Activated CD4-positive, alpha-beta T cell treated with anti-CD3 and anti-CD28 coated beads, Interleukin-2, amount 10 ng/mL, durations not matched to agents 24 days and 14 days (primary cell): ENCODE measurements at regions not wholly inside any gene's neighbourhood (a gene's known extent, or its start where the extent isn't known, plus 50 kb on each side); places are given as distances from the start of the nearest gene placed in this dataset.

Source experiments
- DNase-seq: peaks from one replicate; pipeline ENCODE4 v3.0.0; 2022
- H3K27ac Mint-ChIP-seq: one replicate; pipeline ENCODE4 v1.8.0; 2022; ENCODE audit warnings: mild to moderate bottlenecking, mixed read lengths
- H3K27me3 Mint-ChIP-seq: one replicate; pipeline ENCODE4 v1.8.0; 2022; ENCODE audit warnings: mixed read lengths
- H3K36me3 Mint-ChIP-seq: one replicate; pipeline ENCODE4 v1.8.0; 2022; ENCODE audit warnings: low read depth, mild to moderate bottlenecking, mixed read lengths
- H3K4me1 Mint-ChIP-seq: one replicate; pipeline ENCODE4 v1.8.0; 2021; ENCODE audit warnings: mixed read lengths
- H3K4me3 Mint-ChIP-seq: one replicate; pipeline ENCODE4 v1.8.0; 2022; ENCODE audit warnings: mild to moderate bottlenecking, moderate library complexity, mixed read lengths
- H3K9me3 Mint-ChIP-seq: one replicate; pipeline ENCODE4 v1.8.0; 2021; ENCODE audit warnings: mixed read lengths
- intact Hi-C: fragments of 100-400 bp; cut with micrococcal nuclease; formaldehyde crosslinking; loops from one replicate; pipeline ENCODE4 v1.15.1; 2023

- Mint-ChIP-seq H3K9me3 (peaks cover 11% of the 10 kb centered on the region), H3K27ac (no peak overlapping the region)
- intact Hi-C loops = no loop called here
Observed at GRCh38 chr3:72323773-72324172, 524.5 kb downstream of the SHQ1 start.

GRCh38 chr3:72322264-72322976 lies 525.8 kb downstream of the SHQ1 start:
- Mint-ChIP-seq H3K27ac (no peak overlapping the region), H3K27me3 (no peaks in the 10 kb centered on the region), H3K9me3 (peaks cover 6% of the 10 kb centered on the region), H3K4me1 (no peaks in the 10 kb centered on the region), H3K4me3 (no peak overlapping the region), H3K36me3 (no peaks in the 10 kb centered on the region)
- intact Hi-C loops = no loop called here
- no peak for DNase-seq

More at GRCh38 chr3:72323773-72324172, 524.5 kb downstream of the SHQ1 start:
- Mint-ChIP-seq H3K4me1 (no peaks in the 10 kb centered on the region), H3K4me3 (no peak overlapping the region), H3K36me3 (no peaks in the 10 kb centered on the region), H3K27me3 (peaks cover 4% of the 10 kb centered on the region)
- DNase-seq = no peak

- no peaks in the 10 kb centered on the region for H3K4me1 Mint-ChIP-seq
- no peaks in the 10 kb centered on the region for H3K36me3 Mint-ChIP-seq
- intact Hi-C loops = no loop called here
- no peaks in the 10 kb centered on the region for H3K27me3 Mint-ChIP-seq
- H3K4me3 Mint-ChIP-seq = no peak overlapping the region
- DNase-seq = no peak
- H3K9me3 Mint-ChIP-seq = no peaks in the 10 kb centered on the region
- no peak overlapping the region for H3K27ac Mint-ChIP-seq
Observed at GRCh38 chr3:72320955-72321303, 527.3 kb downstream of the SHQ1 start.

GRCh38 chr3:72320095-72320954 lies 527.9 kb downstream of the SHQ1 start:
- Mint-ChIP-seq H3K4me3 (no peak overlapping the region), H3K9me3 (no peaks in the 10 kb centered on the region), H3K27ac (no peak overlapping the region), H3K27me3 (no peaks in the 10 kb centered on the region), H3K36me3 (no peaks in the 10 kb centered on the region), H3K4me1 (no peaks in the 10 kb centered on the region)
- intact Hi-C loops = no loop called here
- DNase-seq = no peak

- Mint-ChIP-seq H3K27me3 (no peaks in the 10 kb centered on the region), H3K4me3 (no peak overlapping the region), H3K9me3 (peaks cover 2% of the 10 kb centered on the region), H3K4me1 (no peaks in the 10 kb centered on the region), H3K27ac (peak overlapping the region; percentile 36), H3K36me3 (no peaks in the 10 kb centered on the region)
- DNase-seq = no peak
- intact Hi-C loops = no loop called here
Observed at GRCh38 chr3:72319194-72320094, 528.8 kb downstream of the SHQ1 start.

- Mint-ChIP-seq H3K27me3 (no peaks in the 10 kb centered on the region), H3K27ac (no peak overlapping the region), H3K9me3 (peaks cover 3% of the 10 kb centered on the region), H3K36me3 (no peaks in the 10 kb centered on the region), H3K4me3 (no peak overlapping the region), H3K4me1 (no peaks in the 10 kb centered on the region)
- intact Hi-C loops = no loop called here
- no peak for DNase-seq
Observed at GRCh38 chr3:72318504-72319193, 529.6 kb downstream of the SHQ1 start.

GRCh38 chr3:72317491-72317890 lies 530.8 kb downstream of the SHQ1 start:
- H3K36me3 Mint-ChIP-seq = no peaks in the 10 kb centered on the region
- H3K27me3 Mint-ChIP-seq = no peaks in the 10 kb centered on the region
- no peaks in the 10 kb centered on the region for H3K4me1 Mint-ChIP-seq
- DNase-seq = no peak
- H3K4me3 Mint-ChIP-seq = no peak overlapping the region
- peaks cover 3% of the 10 kb centered on the region for H3K9me3 Mint-ChIP-seq
- no peak overlapping the region for H3K27ac Mint-ChIP-seq
- intact Hi-C loops = no loop called here

- DNase-seq = no peak
- peaks cover 4% of the 10 kb centered on the region for H3K4me1 Mint-ChIP-seq
- no peaks in the 10 kb centered on the region for H3K27me3 Mint-ChIP-seq
- no peaks in the 10 kb centered on the region for H3K36me3 Mint-ChIP-seq
- peaks cover 3% of the 10 kb centered on the region for H3K9me3 Mint-ChIP-seq
- intact Hi-C loops = no loop called here
- H3K4me3 Mint-ChIP-seq = no peak overlapping the region
- no peak overlapping the region for H3K27ac Mint-ChIP-seq
Observed at GRCh38 chr3:72316501-72317279, 531.6 kb downstream of the SHQ1 start.

- H3K27me3 Mint-ChIP-seq = no peaks in the 10 kb centered on the region
- no peaks in the 10 kb centered on the region for H3K36me3 Mint-ChIP-seq
Observed at GRCh38 chr3:72313308-72313707, 528.4 kb upstream of the PROK2 start.

GRCh38 chr3:72312339-72312738 lies 527.4 kb upstream of the PROK2 start:
- DNase-seq = peak; percentile 61
- peaks cover 17% of the 10 kb centered on the region for H3K4me1 Mint-ChIP-seq
- no peaks in the 10 kb centered on the region for H3K27me3 Mint-ChIP-seq
- peaks cover 3% of the 10 kb centered on the region for H3K9me3 Mint-ChIP-seq
- peak overlapping the region; percentile 31 for H3K27ac Mint-ChIP-seq
- intact Hi-C loops = no loop called here
- H3K36me3 Mint-ChIP-seq = no peaks in the 10 kb centered on the region
- no peak overlapping the region for H3K4me3 Mint-ChIP-seq

More at GRCh38 chr3:72313308-72313707, 528.4 kb upstream of the PROK2 start:
- peaks cover 17% of the 10 kb centered on the region for H3K4me1 Mint-ChIP-seq
- H3K4me3 Mint-ChIP-seq = no peak overlapping the region
- no peak overlapping the region for H3K27ac Mint-ChIP-seq
- peaks cover 3% of the 10 kb centered on the region for H3K9me3 Mint-ChIP-seq
- intact Hi-C loops = no loop called here
- no peak for DNase-seq

- H3K4me3 Mint-ChIP-seq = peak overlapping the region; percentile 65
- intact Hi-C loops = no loop called here
- no peaks in the 10 kb centered on the region for H3K36me3 Mint-ChIP-seq
- H3K27ac Mint-ChIP-seq = peak overlapping the region; percentile 42
- peaks cover 17% of the 10 kb centered on the region for H3K4me1 Mint-ChIP-seq
- H3K9me3 Mint-ChIP-seq = peaks cover 3% of the 10 kb centered on the region
- no peaks in the 10 kb centered on the region for H3K27me3 Mint-ChIP-seq
- no peak for DNase-seq
Observed at GRCh38 chr3:72311425-72311824, 526.5 kb upstream of the PROK2 start.

- no peaks in the 10 kb centered on the region for H3K27me3 Mint-ChIP-seq
- no peaks in the 10 kb centered on the region for H3K36me3 Mint-ChIP-seq
- H3K4me3 Mint-ChIP-seq = peak overlapping the region; percentile 72
- peak overlapping the region; percentile 89 for H3K27ac Mint-ChIP-seq
- peaks cover 17% of the 10 kb centered on the region for H3K4me1 Mint-ChIP-seq
- DNase-seq = peak; percentile 77
- H3K9me3 Mint-ChIP-seq = peaks cover 3% of the 10 kb centered on the region
- intact Hi-C loops = no loop called here
Observed at GRCh38 chr3:72310419-72311380, 525.8 kb upstream of the PROK2 start.
